Upper lobe of left lung (tissue), 6 donors: ENCODE measurements at regions not wholly inside any gene's neighbourhood (a gene's known extent, or its start where the extent isn't known, plus 50 kb on each side); places are given as distances from the start of the nearest gene placed in this dataset.

Source experiments
- ATAC-seq, 2 donors: fragments of 200-7000 bp; cut with Tn5 transposase; one replicate each; pipeline ENCODE4 v1.9.1; 2022; ENCODE audit warnings: mild to moderate bottlenecking in 2 of 2, moderate library complexity in 2 of 2; ENCODE audit not compliant: low FRiP score in 2 of 2
- DNase-seq, 2 donors: peaks; one replicate each; pipeline ENCODE4 v3.0.0-alpha.2; 2019 to 2020
- H3K27ac ChIP-seq, 4 donors: fragments of 200-600 bp; sonication (generic); one replicate each; pipeline ENCODE4 v1.5.1; 2016 to 2019
- H3K27me3 ChIP-seq, 4 donors: fragments of 200-600 bp; sonication (generic); one replicate each; pipeline ENCODE4 v1.5.1; 2017 to 2019
- H3K36me3 ChIP-seq, 4 donors: fragments of 200-600 bp; sonication (generic); one replicate each; pipeline ENCODE4 v1.5.1; 2016 to 2019
- H3K4me1 ChIP-seq, 4 donors: fragments of 200-600 bp; sonication (generic); one replicate each; pipeline ENCODE4 v1.5.1; 2018 to 2019
- H3K4me3 ChIP-seq, 4 donors: fragments of 200-600 bp; sonication (generic); one replicate each; pipeline ENCODE4 v1.5.1; 2017 to 2019; ENCODE audit warnings: mild to moderate bottlenecking in 2 of 4, moderate library complexity in 1 of 4
- H3K9me3 ChIP-seq, 4 donors: fragments of 200-600 bp; sonication (generic); one replicate each; pipeline ENCODE4 v1.5.1; 2018 to 2019
- CTCF ChIP-seq, 6 experiments: fragments of 450-650 bp in 4 of 6; fragments of 200-600 bp in 2 of 6; sonication (generic) in 2 of 6; IDR thresholded peaks; one replicate each; pipeline ENCODE4 v1.5.1; 2016 to 2019; ENCODE audit warnings: antibody characterized with exemption in 6 of 6
- EP300 ChIP-seq, 4 donors: sonication (generic); formaldehyde crosslinking; IDR thresholded peaks; one replicate each; pipeline ENCODE4 v1.5.1; 2017; ENCODE audit warnings: antibody characterized with exemption in 4 of 4, control low read depth in 2 of 4
- POLR2A ChIP-seq, 4 donors: fragments of 450-650 bp; IDR thresholded peaks; one replicate each; pipeline ENCODE4 v1.5.1; 2016 to 2017; ENCODE audit warnings: antibody characterized with exemption in 4 of 4, mild to moderate bottlenecking in 2 of 4
- POLR2AphosphoS5 ChIP-seq, 2 donors: sonication (generic); formaldehyde crosslinking; IDR thresholded peaks; one replicate each; pipeline ENCODE4 v1.5.1; 2017; ENCODE audit warnings: antibody characterized with exemption in 2 of 2
- WGBS, 2 donors: methylation state at CpG; one replicate each; pipeline ENCODE4 v1.1.5; 2017 to 2018; 5-methylcytosine and 5-hydroxymethylcytosine counted together
- donor health status: DM: no; HTN: no; CAD: no; lungs with moderate emphysema.
- donor health status: DM: no; HTN: yes; CAD: no; lungs with severe emphysema.

GRCh38 chr5:165185716-165186115 is 1680.3 kb downstream of the MAT2B start:
- no peaks in the 10 kb centered on the region for H3K36me3 ChIP-seq
- H3K27ac ChIP-seq, result no peak overlapping the region
- no peaks in the 10 kb centered on the region for H3K4me1 ChIP-seq
- TF ChIP-seq POLR2AphosphoS5 (IDR thresholded peaks at IDR 0.05) (no peak), CTCF (IDR thresholded peaks at IDR 0.05) (no peak), EP300 (IDR thresholded peaks at IDR 0.05) (no peak), POLR2A (IDR thresholded peaks at IDR 0.05) (no peak)
- no peak overlapping the region for H3K4me3 ChIP-seq
- DNase-seq, result no peak
- ATAC-seq, result peak in 1 of 2 donors; percentile 39
- no peaks in the 10 kb centered on the region for H3K27me3 ChIP-seq
- 60 to 74% methylated on average over 2 of the region's 2 CpGs for WGBS, 2 donors
- H3K9me3 ChIP-seq, result peaks cover 0 to 18% (median 10%) of the 10 kb centered on the region in 4 donors

DNA sequence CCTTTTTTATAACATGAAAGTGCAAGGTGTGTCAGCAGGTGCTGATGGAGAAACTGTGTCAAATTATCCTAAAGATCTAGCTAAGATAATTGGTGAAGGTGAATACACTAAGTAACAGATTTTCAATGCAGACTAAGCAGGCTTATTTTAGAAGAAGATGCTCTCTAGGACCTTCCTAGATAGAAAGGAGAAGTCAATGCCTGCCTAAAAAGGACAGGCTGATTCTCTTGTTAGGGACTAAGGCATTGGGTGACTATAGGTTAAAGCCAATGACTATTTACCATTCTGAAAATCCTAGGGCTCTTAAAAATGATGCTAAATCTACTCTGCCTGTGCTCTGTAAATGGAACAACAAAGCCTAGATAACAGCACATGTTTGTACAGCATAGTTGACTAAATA is 1682.4 kb downstream of the MAT2B start:
- Histone ChIP-seq H3K27me3 (no peaks in the 10 kb centered on the region), H3K4me3 (no peak overlapping the region), H3K4me1 (no peaks in the 10 kb centered on the region), H3K27ac (no peak overlapping the region), H3K9me3 (peaks cover 0 to 18% (median 10%) of the 10 kb centered on the region in 4 donors), H3K36me3 (no peaks in the 10 kb centered on the region)
- DNase-seq, result no peak
- TF ChIP-seq CTCF (IDR thresholded peaks at IDR 0.05) (no peak), EP300 (IDR thresholded peaks at IDR 0.05) (no peak), POLR2A (IDR thresholded peaks at IDR 0.05) (no peak), POLR2AphosphoS5 (IDR thresholded peaks at IDR 0.05) (no peak)
- peak in 1 of 2 donors; percentile 38 for ATAC-seq

GRCh38 chr5:165188556-165189175 is 1683.2 kb downstream of the MAT2B start:
- peak in 1 of 2 donors; percentile 23 for DNase-seq
- no peaks in the 10 kb centered on the region for H3K4me1 ChIP-seq
- H3K4me3 ChIP-seq, result no peak overlapping the region
- TF ChIP-seq POLR2A (IDR thresholded peaks at IDR 0.05), result no peak
- peaks cover 0 to 14% (median 9%) of the 10 kb centered on the region in 4 donors for H3K9me3 ChIP-seq
- no peak overlapping the region for H3K27ac ChIP-seq
- ATAC-seq, result peak in 1 of 2 donors; percentile 64
- no peaks in the 10 kb centered on the region for H3K27me3 ChIP-seq
- WGBS, 2 donors, result 52 to 68% methylated on average over 1 of the region's 1 CpG
- no peaks in the 10 kb centered on the region for H3K36me3 ChIP-seq

DNA sequence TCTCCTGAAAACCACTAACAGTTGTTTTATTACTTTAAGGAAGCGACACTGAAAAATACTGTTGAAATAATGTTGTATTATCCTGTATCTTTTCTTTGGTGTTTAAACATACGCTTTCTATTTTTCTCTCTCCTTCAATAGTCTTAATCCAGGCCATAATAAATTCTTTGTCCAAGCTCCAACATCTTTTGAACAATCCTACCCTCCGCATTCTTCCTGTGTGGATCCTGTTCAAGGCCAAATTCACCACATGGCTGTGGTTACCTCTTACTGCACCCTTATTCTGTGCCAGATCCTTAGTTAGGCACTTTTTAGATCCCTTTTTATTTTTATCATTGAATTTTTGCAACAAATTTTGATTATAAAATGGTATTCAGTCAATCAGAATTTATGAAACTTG is 1691.5 kb downstream of the MAT2B start:
- ATAC-seq, result no peak
- Histone ChIP-seq H3K27me3 (no peaks in the 10 kb centered on the region), H3K9me3 (no peaks in the 10 kb centered on the region), H3K4me3 (no peak overlapping the region), H3K27ac (no peak overlapping the region), H3K4me1 (no peaks in the 10 kb centered on the region), H3K36me3 (no peaks in the 10 kb centered on the region)
- no peak for DNase-seq
- WGBS, 2 donors, result 91 to 94% methylated on average over 3 of the region's 3 CpGs
- no peak for TF ChIP-seq POLR2AphosphoS5 (IDR thresholded peaks at IDR 0.05)
- TF ChIP-seq CTCF (IDR thresholded peaks at IDR 0.05), result no peak
- TF ChIP-seq POLR2A (IDR thresholded peaks at IDR 0.05), result no peak
- no peak for TF ChIP-seq EP300 (IDR thresholded peaks at IDR 0.05)

- TF ChIP-seq POLR2AphosphoS5 (IDR thresholded peaks at IDR 0.05) (no peak), CTCF (IDR thresholded peaks at IDR 0.05) (no peak), EP300 (IDR thresholded peaks at IDR 0.05) (no peak), POLR2A (IDR thresholded peaks at IDR 0.05) (no peak)
- DNase-seq (no peak), ATAC-seq (no peak)
- H3K9me3 ChIP-seq, result no peaks in the 10 kb centered on the region
- no peaks in the 10 kb centered on the region for H3K4me1 ChIP-seq
- H3K36me3 ChIP-seq, result no peaks in the 10 kb centered on the region
- 75 to 83% methylated on average over 3 of the region's 3 CpGs for WGBS, 2 donors
- no peaks in the 10 kb centered on the region for H3K27me3 ChIP-seq
- no peak overlapping the region for H3K27ac ChIP-seq
- no peak overlapping the region for H3K4me3 ChIP-seq
These were observed 1696.0 kb downstream of the MAT2B start for GRCh38 chr5:165201369-165201768.
